A549 (cell line): ENCODE measurements at regions not wholly inside any gene's neighbourhood (a gene's known extent, or its start where the extent isn't known, plus 50 kb on each side); places are given as distances from the start of the nearest gene placed in this dataset.

ENCODE experiments used
- ATAC-seq, 2 experiments: fragments of 200-7000 bp in 1 of 2; fragments of >200 bp in 1 of 2; cut with Nextera tagmentation in 1 of 2; cut with Tn5 transposase in 1 of 2; 3 replicates each; pipeline versions ENCODE4 v1.8.0 to v1.9.1; 2018 to 2020; ENCODE audit warnings: mild to moderate bottlenecking in 1 of 2, moderate library complexity in 1 of 2
- CTCF ChIA-PET: fragments of 300-600 bp; sonication (Branson Sonifier 250); formaldehyde crosslinking; extraction: SDS; loops from one replicate; lab custom pipeline; 2021; ENCODE audit warnings: antibody characterized with exemption, inconsistent platforms; lab: Yijun Ruan, JAX
- POLR2A ChIA-PET: fragments of 350-600 bp; formaldehyde crosslinking; extraction: SDS; loops from one replicate; lab custom pipeline; 2021; ENCODE audit warnings: antibody characterized with exemption, inconsistent platforms; lab: Yijun Ruan, JAX
- DNase-seq, 2 experiments: peaks; one replicate each; pipeline versions ENCODE4 v3.0.0 to v3.0.0-alpha.2; 2011 to 2016; ENCODE audit warnings: low read depth in 1 of 2, low spot score in 1 of 2
- FAIRE-seq: peaks from 2 replicates; lab custom pipeline; 2011; peaks lifted over from hg19 to GRCh38; lab: Jason Lieb, UNC
- H3K27ac ChIP-seq, 2 experiments: fragments of >200 bp; sonication (Bioruptor Twin); formaldehyde crosslinking; 3 replicates each; pipeline ENCODE4 v1.5.1; 2016 to 2017
- H3K4me1 ChIP-seq: fragments of >200 bp; sonication (Bioruptor Twin); formaldehyde crosslinking; 3 replicates; pipeline ENCODE4 v1.6.1; 2016
- H3K4me2 ChIP-seq: fragments of >200 bp; sonication (Bioruptor Twin); formaldehyde crosslinking; 3 replicates; pipeline ENCODE4 v1.6.1; 2016
- H3K4me3 ChIP-seq: fragments of >200 bp; sonication (Bioruptor Twin); formaldehyde crosslinking; 3 replicates; pipeline ENCODE4 v1.5.1; 2016
- H3K9me3 ChIP-seq: fragments of >200 bp; sonication (Bioruptor Twin); formaldehyde crosslinking; 3 replicates; pipeline ENCODE4 v1.6.1; 2016
- CBX2 ChIP-seq: fragments of 200-600 bp; sonication (generic); IDR thresholded peaks from 2 replicates; pipeline ENCODE4 v1.6.1; 2016; ENCODE audit warnings: low read depth, mild to moderate bottlenecking, borderline replicate concordance
- GATA3 ChIP-seq: IDR thresholded peaks from 2 replicates; pipeline ENCODE4 v1.6.1; 2012; ENCODE audit warnings: borderline replicate concordance
- HMGXB4 ChIP-seq: fragments of 250-450 bp; sonication (Bioruptor Pico); IDR thresholded peaks from 2 replicates; pipeline ENCODE4 v1.5.0; 2021; ENCODE audit warnings: mild to moderate bottlenecking, moderate library complexity, borderline replicate concordance
- HOXB13 ChIP-seq: fragments of 250-450 bp; sonication (Bioruptor Pico); IDR thresholded peaks from 2 replicates; pipeline ENCODE4 v1.5.0; 2020; ENCODE audit warnings: low read depth, mild to moderate bottlenecking, moderate library complexity
- JUN ChIP-seq, 2 experiments: fragments of >200 bp; sonication (Bioruptor Twin); formaldehyde crosslinking; IDR thresholded peaks; 2 replicates in 1 of 2; 3 replicates in 1 of 2; pipeline ENCODE4 v1.6.1; 2016 to 2017
- JUNB ChIP-seq: fragments of >200 bp; sonication (Bioruptor Twin); formaldehyde crosslinking; IDR thresholded peaks from 2 replicates; pipeline ENCODE4 v1.6.1; 2016
- MAZ ChIP-seq: fragments of 150-350 bp; IDR thresholded peaks from 2 replicates; pipeline ENCODE4 v1.6.1; 2014; ENCODE audit warnings: antibody characterized with exemption, low read depth, low read length, borderline replicate concordance
- NFE2L2 ChIP-seq: fragments of 150-350 bp; conservative IDR thresholded peaks from 2 replicates; pipeline ENCODE4 v1.6.1; 2014; ENCODE audit warnings: low read length
- POLR2AphosphoS2 ChIP-seq: conservative IDR thresholded peaks from 2 replicates; pipeline ENCODE4 v1.6.1; 2012; ENCODE audit warnings: low read length, improper control_type of control experiment, inconsistent platforms
- REST ChIP-seq: fragments of 200-600 bp; sonication (generic); IDR thresholded peaks from 2 replicates; pipeline ENCODE4 v1.6.1; 2016; ENCODE audit warnings: antibody characterized with exemption, mild to moderate bottlenecking, moderate library complexity
- USF2 ChIP-seq: fragments of 450-650 bp; IDR thresholded peaks from 2 replicates; pipeline ENCODE4 v1.6.1; 2014; ENCODE audit warnings: antibody characterized with exemption
- ZNF302 ChIP-seq: fragments of 250-450 bp; sonication (Bioruptor Pico); IDR thresholded peaks from 2 replicates; pipeline ENCODE4 v1.9.0; 2021; ENCODE audit warnings: inconsistent platforms, mild to moderate bottlenecking, moderate library complexity
- WGBS: methylation state at CpG from one replicate; pipeline ENCODE4 v1.1.6; 2017; ENCODE audit errors: missing lambda C conversion rate; 5-methylcytosine and 5-hydroxymethylcytosine counted together

GRCh38 chr1:102742426-102742825 lies 365.9 kb downstream of the COL11A1 start (continued):
- no peak for TF ChIP-seq REST
- no peak for TF ChIP-seq USF2

- no peaks in the 10 kb centered on the region for H3K4me1 ChIP-seq
- no peak for FAIRE-seq
- CTCF ChIA-PET, result no interaction called here
- no peak overlapping the region for H3K4me3 ChIP-seq
- TF ChIP-seq NFE2L2, result no peak
- TF ChIP-seq REST, result no peak
- TF ChIP-seq JUNB, result no peak
- no peak for TF ChIP-seq HOXB13
- no peak for TF ChIP-seq HMGXB4 (CRISPR knock-in tag)
- no peak for TF ChIP-seq ZNF302 (CRISPR knock-in tag)
- no peak for TF ChIP-seq CBX2
- TF ChIP-seq JUN (IDR thresholded peaks at IDR 0.05), result no peak
- no peak for TF ChIP-seq GATA3
- TF ChIP-seq POLR2AphosphoS2, result no peak
- TF ChIP-seq, all 56 proteins: peak for 0
- DNase-seq, result no peak
- no peak overlapping the region for H3K27ac ChIP-seq
- no peaks in the 10 kb centered on the region for H3K9me3 ChIP-seq
- POLR2A ChIA-PET, result no interaction called here
- no peak overlapping the region for H3K4me2 ChIP-seq
- no peak for ATAC-seq
- 51% methylated on average over 3 of the region's 3 CpGs for WGBS
Measured at GRCh38 chr1:102733491-102734236, 374.7 kb downstream of the COL11A1 start.

GRCh38 chr1:102732927-102733326 lies 375.4 kb downstream of the COL11A1 start:
- WGBS, result 67% methylated on average over 1 of the region's 1 CpG

More at GRCh38 chr1:102732927-102733326, 375.4 kb downstream of the COL11A1 start:
- H3K4me3 ChIP-seq, result no peak overlapping the region
- POLR2A ChIA-PET, result no interaction called here
- H3K27ac ChIP-seq, result no peak overlapping the region
- CTCF ChIA-PET, result no interaction called here
- FAIRE-seq, result no peak
- H3K4me2 ChIP-seq, result no peak overlapping the region
- no peaks in the 10 kb centered on the region for H3K9me3 ChIP-seq
- no peak for DNase-seq
- TF ChIP-seq MAZ, result no peak
- TF ChIP-seq, all 56 proteins: peak for 0
- ATAC-seq, result no peak
- H3K4me1 ChIP-seq, result no peaks in the 10 kb centered on the region
